HG03139 (cell line): ENCODE measurements at regions not wholly inside any gene's neighbourhood (a gene's known extent, or its start where the extent isn't known, plus 50 kb on each side); places are given as distances from the start of the nearest gene placed in this dataset.

Experiments used
- ATAC-seq: cut with Tn5 transposase; IDR thresholded peaks from one replicate; pipeline ENCODE4 v1.9.1; 2021; ENCODE audit not compliant: unreplicated experiment

DNA sequence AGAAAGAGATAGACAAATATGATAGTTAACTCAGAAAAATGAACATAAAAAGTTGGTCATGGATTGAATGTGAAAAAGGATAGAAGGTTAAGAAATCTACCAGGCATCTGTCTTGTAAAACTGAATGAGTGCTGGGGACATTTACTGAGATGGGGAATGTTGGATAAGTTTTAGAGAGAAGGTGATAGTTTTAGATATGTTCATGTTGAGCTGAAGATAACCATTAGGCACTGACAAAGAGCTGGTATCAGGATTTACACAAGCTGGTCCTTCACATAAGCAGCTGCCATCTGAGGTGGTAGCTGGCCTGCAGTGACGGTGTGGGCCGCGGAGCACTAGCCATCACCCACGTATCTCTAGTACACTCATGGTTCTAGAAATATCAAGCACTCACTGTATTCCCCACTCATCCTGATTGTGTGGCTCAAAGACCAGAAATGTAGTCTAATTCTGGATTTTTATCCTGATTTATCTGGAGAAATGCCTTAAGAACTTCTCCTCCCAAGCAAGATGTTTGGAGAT, 194.4 kb upstream of the KCNJ16 start:
- no peak for ATAC-seq

DNA sequence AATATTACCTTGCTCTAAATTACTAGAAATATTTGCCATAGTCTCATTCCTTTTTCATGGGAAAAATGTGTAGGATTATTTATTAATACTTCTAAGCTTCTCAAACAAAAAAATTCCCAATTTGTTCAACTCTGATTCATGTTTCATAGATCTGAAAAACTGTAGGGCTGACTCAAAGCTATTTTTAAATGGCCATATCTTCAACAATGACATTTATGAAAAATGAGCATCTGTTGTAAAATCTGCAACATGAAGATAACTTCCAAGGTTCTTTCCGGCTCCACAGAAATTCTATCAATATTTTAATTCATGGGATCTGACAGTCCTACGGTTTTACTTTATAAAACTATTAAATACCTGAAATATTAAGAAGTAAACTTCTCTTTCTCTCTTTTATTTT, 192.7 kb upstream of the KCNJ16 start:
- no peak for ATAC-seq

DNA sequence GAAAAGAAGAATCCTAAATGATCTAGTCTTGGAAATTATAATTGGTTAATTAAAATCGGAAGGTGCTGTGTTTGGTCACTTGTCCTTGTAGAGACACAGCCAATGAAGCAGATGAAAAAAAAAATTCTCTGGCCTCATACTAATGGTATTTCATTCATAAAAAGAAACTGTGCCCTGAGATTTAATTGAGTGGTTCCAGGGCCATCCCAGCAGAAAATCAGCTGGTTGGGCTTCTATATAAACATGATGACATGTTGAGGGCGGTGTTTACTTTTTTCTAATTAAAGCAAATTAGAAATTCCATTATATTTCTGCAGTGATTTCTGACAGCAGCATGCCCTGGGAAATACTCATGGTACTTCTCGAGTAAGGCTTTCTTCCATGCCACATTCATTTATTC, 191.9 kb upstream of the KCNJ16 start:
- no peak for ATAC-seq

DNA sequence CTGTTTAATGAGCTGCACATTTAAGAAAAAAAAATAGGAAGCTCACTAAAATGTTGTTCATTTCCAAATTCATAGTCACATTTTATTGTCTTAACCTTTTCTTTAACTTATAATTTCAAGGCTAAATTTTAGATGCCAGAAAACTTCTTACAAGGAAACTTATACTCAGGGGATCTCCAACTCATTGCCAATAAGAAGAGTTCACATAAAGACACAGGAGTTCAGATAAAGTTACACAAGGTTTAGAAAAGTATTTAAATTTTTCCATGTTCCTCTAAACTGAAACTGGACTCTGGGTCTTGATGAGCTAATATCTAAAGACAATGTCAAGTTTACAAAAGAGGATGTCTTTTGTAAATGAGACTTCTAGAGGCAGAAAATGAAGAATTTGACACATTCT, 190.7 kb upstream of the KCNJ16 start:
- ATAC-seq: no peak

DNA sequence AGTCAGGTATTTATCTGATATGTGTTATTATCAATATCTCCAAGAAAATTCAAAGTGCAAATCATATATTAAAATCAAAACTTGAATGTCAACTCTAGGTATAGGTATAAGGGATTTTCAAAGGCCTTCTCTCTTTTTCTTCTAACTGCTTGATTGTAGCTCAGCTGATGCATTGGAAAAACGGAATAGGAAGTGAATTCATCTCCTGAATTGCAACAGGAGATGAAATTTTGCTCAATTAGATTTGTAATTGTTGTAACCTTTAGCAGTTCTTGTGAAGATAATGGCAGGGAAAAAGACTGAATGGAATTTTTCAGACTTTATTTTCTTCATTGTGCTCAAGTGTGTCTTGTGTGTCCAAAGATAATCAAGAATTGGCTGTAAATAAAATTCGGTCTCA, 190.2 kb upstream of the KCNJ16 start:
- no peak for ATAC-seq

DNA sequence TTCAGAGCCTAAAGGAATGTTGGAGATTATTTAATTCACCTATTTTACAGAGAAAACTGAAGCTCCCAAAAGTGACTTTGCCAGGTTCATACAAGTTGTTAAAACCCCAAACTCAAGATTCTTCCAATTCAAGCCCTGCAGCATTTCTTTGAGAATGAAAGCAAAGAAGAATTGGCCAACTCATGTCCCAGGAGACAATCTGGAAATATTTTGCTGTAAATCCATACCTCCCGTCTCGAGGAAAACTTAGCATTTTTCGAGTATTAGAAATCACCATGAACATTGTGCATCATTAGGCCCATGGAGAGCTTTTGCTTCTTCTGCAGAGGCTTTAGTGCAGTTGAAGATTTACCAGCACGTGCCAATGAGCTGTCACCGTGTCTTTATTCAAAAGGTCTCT, 176.4 kb upstream of the KCNJ16 start:
- no peak for ATAC-seq

DNA sequence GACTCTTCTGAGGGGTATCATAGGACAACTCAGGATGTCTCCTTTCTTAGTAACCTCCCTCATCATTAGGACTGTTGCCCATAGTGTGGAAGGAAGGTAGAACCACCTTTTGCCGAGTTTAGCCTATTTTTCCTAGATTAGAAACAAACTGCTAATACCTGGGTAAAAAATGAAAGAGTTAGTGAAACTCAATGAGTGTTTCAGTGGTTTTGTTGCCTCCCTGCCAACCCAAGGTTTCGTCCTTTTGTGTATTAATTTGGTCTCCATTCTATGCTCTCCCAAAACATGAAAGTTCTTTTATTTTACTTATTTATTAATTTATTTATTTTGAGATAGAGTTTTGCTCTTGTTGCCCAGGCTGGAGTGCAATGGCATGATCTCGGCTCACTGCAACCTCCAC, 174.9 kb upstream of the KCNJ16 start:
- ATAC-seq: no peak

DNA sequence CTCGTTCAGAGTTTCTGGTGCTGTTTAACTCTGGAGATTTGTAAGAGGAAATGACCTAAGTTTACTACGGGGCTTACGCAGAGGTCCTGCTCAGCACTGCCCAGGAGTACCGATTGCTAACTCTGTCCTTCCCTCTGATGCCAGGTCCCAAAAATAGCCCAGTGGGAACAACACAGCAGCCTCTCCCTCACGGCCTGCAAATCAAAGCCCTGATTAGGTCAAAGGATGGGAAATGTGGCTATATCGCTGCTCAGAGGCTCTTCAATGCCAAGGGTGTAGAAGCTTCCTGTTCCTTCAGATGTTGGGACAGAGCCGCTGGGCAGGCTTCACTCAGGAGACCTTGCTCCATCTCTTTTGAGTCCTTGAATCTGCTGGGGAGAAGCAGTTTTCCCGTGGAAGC, 174.2 kb upstream of the KCNJ16 start:
- ATAC-seq: no peak

DNA sequence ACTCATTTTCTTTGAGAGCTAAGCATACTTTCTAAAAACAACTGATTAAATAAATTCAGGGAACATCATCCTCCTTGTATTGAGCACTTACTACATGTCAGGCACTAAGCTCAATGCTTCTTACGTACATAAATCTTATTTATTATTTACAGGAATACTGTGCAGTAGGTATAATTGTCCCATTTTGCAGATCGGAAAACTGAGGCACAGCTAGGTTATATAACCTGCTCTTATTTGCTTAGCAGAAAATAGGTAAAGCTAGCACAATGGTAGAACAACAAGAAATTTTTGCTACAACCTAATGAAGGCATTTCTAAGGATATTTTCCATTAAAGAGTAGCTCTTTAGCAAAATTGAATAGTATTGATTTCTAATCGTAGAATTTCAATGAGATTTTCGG, 168.7 kb upstream of the KCNJ16 start:
- no peak for ATAC-seq

DNA sequence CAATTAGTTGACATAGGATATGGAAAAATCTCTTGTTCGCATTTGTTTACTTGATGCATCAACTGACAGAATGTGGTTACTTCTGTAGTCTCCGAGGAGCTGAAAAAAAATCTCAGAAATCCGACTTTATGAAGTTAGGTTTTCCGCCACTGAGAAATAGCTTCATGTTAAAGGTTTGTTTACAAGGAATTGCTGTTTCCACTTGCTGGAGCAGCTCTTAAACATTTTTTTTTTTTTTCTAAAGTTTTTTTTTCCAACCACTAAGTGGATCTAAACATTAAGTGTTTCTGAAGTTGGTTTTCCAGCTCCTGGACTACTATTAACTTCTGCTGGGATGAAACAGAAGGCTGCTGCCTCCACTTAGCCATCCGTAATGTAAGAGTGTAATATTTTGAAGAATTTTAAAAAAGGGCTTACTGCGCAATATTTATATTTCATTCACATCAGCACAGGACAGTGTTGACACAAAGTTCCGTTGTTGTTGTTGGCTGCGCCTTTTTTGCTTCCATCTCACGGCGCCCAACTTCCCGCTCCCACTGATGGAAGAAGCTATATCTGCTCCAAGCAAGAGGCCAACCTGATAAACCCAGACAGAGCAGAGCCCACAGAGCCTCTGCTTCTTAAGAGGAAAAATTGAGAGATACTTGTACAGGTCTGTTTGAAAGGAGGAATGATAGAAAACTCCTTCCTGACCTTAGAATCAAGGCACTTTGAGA, 167.7 kb upstream of the KCNJ16 start:
- ATAC-seq: no peak

DNA sequence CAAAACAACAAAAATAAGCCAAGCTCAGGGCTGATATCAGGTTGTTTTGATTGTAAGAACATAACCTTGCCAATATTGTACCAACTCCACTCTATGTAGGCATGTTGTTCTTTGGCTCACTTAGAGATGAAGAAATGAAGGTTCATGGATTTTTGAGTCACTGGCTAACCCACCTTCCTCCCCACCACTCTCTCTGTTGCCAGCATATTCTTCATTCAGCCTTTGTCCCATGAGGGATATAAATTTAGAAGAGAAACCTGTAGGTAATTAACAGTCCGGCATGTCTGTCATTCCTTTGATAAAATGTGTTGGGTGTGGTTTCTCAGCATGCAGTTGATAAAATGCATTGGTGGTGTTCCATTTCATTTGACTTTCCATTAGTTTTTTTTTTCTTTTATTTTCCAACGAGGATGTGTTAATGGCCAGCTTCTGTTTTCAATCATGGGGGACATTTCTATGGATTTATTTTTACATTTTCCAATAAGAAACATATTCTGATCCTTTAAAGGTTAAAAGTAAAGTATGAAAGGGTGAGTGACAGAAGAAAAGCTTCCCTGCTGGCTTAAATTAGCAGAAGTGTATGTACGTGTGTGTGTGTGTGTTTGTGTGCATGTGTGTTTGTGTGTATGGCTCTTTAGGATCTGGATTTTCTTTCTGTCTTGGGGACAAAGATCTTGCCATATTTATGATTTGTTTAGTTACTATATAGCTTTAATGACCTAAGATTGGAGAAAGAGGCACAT, 166.2 kb upstream of the KCNJ16 start:
- no peak for ATAC-seq

DNA sequence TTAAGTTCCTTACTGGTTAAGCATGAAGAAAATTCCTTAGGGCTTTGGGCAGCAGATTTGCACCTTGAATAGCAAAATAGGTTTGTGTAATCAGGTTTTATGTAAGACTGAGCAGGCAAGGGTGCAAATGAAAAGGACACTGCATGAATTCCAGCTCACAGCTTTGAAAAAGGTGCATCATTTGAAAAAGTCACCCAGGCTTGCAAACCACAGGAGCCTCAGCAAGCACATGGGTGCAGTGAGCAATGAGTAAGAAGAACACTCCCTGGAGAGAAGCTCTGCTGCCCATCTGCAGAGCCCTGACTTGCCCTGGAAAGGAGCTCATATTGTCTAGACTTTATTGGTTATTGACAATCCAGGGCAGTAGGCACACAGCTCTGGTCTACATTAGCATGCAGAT, 165.6 kb upstream of the KCNJ16 start:
- ATAC-seq: no peak

DNA sequence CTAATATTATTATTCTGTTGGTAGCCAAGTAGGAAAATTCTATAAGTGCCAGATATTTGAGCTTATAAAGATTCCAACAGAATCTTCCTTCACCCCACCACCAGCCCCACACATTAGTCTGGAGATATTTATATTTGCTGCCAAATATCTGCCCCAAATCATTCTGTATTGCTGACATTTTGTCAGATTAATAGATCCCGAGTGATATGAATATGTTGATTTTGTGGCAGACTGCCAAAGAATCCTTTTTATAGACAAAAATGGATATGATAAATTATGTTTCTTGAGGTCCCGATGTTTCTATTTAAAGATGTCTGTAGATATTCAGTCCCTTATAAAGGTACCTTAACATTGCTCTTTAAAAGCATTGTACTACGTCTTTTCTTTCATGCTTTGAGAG, 162.2 kb upstream of the KCNJ16 start:
- no peak for ATAC-seq

DNA sequence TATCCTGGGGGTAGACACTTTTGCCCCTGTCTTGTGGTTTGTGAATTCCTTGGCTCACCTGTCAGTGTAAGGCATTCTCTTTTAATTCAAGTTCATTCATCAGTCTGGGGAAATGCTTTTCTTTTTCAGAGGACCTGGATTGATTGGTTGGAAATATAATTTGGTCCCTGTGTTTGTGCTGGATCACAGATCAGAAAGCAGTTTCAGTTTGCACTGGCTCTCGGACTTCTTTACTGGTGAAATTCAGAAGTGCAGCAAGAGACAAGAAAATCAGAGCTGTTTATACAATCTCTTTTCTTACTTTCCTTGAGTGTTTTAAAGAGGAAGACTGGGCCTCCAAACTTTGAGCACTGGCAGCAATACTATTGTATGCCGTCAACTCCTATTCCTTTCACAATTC, 161.8 kb upstream of the KCNJ16 start:
- no peak for ATAC-seq

DNA sequence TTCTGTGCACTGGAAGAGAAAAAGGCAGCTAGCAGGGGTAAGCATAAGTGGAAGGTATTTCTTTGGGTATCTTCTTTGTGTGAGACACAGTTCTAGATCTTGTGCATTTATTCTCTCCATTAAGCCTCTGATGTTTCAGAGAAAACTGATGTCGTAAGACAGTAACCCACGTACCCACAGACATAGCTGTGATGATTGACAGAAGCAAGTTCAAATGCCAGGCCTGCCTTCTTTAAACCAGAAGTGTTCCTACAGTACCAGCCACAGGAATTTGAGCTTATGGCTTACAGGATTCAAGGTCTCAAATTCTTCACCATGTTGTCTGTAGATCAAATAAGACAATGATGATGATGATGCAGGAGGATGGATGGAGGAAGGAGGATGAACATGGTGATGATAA, 161.4 kb upstream of the KCNJ16 start:
- no peak for ATAC-seq

DNA sequence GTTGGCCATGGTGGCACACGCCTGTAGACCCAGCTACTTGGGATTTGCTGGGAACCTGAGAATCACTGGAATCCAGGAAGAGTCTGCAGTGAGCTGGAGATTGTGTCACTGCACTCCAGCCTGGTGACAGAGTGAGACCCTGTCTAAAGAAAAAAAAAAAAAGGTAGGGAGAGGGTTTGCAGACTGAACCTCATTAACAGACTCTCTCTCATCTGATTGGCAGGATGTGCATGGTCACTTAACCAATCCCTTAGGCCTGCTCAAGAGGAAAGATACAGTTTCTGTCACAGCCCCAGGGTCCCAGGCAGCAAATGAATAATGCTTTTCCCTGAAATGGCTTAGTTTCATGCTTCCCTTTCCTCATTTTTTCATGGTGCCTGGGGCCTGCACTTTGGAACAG, 160.5 kb upstream of the KCNJ16 start:
- ATAC-seq: no peak

DNA sequence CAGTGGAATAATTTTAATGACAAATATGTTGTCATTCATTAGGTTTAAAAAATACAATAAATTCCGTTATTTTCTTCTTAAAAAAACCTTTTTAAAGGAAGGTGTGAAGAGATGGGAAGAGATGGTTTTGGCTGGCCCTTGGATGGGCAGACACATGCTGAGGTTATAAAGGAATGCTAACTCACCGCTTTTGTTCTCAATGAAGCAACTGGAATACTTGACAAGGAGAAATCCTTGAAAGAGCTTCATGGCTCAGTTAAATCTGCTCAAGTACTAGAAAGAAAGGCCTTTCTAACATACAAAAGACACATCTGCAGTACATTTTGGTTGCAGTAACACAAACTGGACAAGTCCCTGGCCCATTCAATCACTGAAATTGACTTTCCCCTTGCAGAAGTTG, 158.3 kb upstream of the KCNJ16 start:
- no peak for ATAC-seq

DNA sequence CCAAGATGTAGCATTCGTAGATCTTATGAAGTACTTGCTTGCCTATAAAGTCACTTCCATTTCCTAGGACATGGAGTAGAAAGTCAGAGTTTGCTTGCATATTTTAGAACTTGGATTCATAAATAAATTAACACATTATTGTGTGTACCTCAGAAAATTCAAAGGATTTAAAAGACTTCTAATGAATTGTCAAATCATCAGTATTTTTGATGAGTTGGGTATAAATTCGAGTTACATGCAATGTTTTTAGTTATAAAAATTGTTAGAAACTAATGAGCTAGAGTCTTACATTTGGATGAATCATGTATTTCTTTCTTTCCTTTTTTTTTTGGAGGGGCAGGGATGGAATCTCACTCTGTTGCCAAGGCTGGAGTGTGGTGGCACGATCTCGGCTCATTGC, 156.9 kb upstream of the KCNJ16 start:
- no peak for ATAC-seq

DNA sequence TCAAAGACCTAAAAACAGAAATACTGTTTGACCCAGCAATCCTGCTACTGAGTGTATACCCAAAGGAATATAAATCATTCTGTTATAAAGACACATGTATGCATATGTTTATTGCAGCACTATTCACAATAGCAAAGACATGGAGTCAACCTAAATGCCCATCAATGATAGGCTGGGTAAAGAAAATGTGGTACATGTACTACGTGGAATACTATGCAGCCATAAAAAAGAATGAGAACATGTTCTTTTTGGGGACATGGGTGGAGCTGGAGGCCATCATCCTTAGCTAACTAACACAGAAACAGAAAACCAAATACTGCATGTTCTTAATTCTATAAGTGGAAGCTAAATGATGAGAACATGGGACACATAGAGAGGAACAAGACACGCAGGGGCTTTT, 155.2 kb upstream of the KCNJ16 start:
- no peak for ATAC-seq

DNA sequence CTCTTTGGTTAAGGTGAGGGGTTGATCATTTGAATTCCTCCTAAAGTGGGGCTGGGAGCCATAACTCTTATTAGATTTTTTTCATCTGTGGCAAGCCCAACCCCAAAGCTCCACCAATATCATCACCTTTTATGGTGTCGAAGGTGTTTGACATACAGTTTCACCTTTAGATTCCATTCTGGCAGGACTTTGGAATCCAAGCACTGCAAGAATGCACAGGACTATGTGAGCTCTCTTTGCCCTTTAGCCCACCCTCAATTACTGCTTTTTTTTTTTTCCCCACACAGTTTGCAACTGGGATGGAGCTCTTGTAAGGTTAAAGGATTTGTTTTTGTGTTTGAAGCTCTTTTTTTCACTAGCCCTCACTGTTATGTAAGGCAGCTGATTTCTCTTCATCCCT, 154.0 kb upstream of the KCNJ16 start:
- ATAC-seq: no peak

DNA sequence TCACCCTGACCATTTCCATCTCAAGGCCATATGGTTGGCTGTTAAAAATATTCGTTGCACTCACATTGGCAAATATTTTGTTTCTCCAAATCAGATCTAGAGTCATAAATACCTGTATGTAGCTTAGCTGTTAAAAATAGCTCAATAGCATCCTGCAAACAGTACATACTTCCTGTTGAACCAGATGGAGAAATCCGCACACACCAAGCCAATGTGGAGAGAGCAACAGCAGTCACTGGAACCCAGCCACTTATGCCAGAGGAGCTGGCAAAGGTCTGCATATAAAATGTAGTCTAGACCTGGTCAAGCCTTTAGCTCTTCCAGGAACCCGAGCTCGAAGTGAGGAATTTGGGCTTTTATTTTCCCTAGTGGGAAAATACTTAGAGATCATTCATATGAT, 146.4 kb upstream of the KCNJ16 start:
- ATAC-seq: no peak

DNA sequence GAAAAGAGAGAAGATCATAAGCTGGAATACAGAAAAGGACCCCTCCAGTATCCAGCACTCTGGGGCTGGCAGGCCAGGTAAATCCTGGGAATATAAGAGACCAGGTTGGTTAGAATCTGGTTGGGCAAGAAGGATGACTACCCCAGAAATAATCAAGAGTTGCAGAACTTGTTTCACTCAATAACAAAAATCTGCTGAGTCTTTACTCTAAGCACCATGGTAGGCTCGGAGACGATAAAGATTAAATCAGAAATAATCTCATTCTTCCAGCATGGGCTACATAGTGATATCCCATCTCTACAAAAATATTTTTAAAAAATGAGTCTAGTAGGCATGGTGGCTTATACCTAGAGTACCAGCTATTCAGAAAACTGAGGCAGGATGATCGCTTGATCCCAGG, 138.0 kb upstream of the KCNJ16 start:
- no peak for ATAC-seq

DNA sequence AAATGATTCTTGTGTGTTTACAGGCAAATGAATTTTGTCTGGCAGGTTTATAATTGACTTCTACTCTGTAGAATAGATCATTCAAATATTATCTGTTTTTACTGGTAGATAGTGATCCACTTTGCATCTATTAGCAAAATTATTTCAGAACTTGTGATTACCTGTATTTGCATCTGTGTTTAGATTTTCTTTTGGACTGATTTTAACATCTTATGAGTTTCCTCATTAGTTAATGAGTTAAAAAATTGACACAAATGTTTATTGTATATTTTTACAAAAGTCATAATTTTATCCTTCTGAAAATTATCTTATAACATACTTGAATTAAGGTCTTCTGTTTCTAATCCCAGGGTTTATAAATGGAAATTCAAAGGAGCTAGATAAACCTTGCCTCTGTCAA, 132.0 kb upstream of the KCNJ16 start:
- ATAC-seq: no peak
